GM12874 (cell line): ENCODE measurements at regions not wholly inside any gene's neighbourhood (a gene's known extent, or its start where the extent isn't known, plus 50 kb on each side); places are given as distances from the start of the nearest gene placed in this dataset.

Source experiments
- CTCF ChIP-seq: IDR thresholded peaks from 2 replicates; pipeline ENCODE4 v1.5.1; 2011; ENCODE audit warnings: low read depth, mild to moderate bottlenecking, control low read depth, low read length, moderate library complexity; ENCODE audit not compliant: insufficient read depth

GRCh38 chr4:131388277-131388676 is 1760.8 kb upstream of the PCDH10 start:
- no peak for TF ChIP-seq CTCF

- no peak for TF ChIP-seq CTCF
Observed at GRCh38 chr4:131408102-131408501, 1741.0 kb upstream of the PCDH10 start.

- TF ChIP-seq CTCF, result no peak
Observed at GRCh38 chr4:131411393-131411792, 1737.7 kb upstream of the PCDH10 start.

GRCh38 chr4:131419147-131419546 is 1729.9 kb upstream of the PCDH10 start:
- no peak for TF ChIP-seq CTCF

GRCh38 chr4:131426023-131426758 is 1722.9 kb upstream of the PCDH10 start:
- TF ChIP-seq CTCF, result no peak

GRCh38 chr4:131427000-131427399 is 1722.1 kb upstream of the PCDH10 start:
- TF ChIP-seq CTCF, result no peak

GRCh38 chr4:131430302-131430701 is 1718.8 kb upstream of the PCDH10 start:
- TF ChIP-seq CTCF, result peak; percentile 47
